ENCODE measurements at regions not wholly inside any gene's neighbourhood (a gene's known extent, or its start where the extent isn't known, plus 50 kb on each side); places are given as distances from the start of the nearest gene placed in this dataset.
A peak's percentile ranks its signal among the peaks of the same experiment; 100 is the strongest.

- Histone ChIP-seq H3K27me3 (replicated peaks; ENCODE audit: insufficient read depth, low read depth, low read length, poor library complexity) (peaks cover 12% of the 10 kb centered on the region), H3K4me3 (ENCODE audit: low read depth, low read length, poor library complexity, severe bottlenecking) (no peak overlapping the region), H3K9me3 (ENCODE audit: low read depth, low read length, poor library complexity, severe bottlenecking) (no peaks in the 10 kb centered on the region), H3K4me1 (ENCODE audit: insufficient read depth, low read length, poor library complexity, severe bottlenecking) (no peaks in the 10 kb centered on the region), H3K27ac (ENCODE audit: low read depth, low read length, poor library complexity, severe bottlenecking) (no peak overlapping the region), H3K36me3 (ENCODE audit: insufficient read depth, low read length, poor library complexity, severe bottlenecking) (no peaks in the 10 kb centered on the region)
- ChIA-PET POLR2A (ENCODE audit: low non-redundant PET) (no interaction called here), CTCF (no interaction called here)
- peak; percentile 15 for DNase-seq (ENCODE audit: low spot score)
- no TSS peak for BruUV-seq (replicated peaks)
- no peak for TF ChIP-seq CTCF (conservative IDR thresholded peaks at IDR 0.05; ENCODE audit: low read depth, low read length)
- TF ChIP-seq EZH2 (IDR thresholded peaks at IDR 0.05; ENCODE audit: borderline replicate concordance, low read depth, low read length, poor library complexity, severe bottlenecking), result no peak
- intact Hi-C loops (cut with micrococcal nuclease; ENCODE audit: unreplicated experiment), result no loop called here
Measured at GRCh38 chr1:81453971-81454370, 346.8 kb upstream of the ADGRL2 start.

GRCh38 chr1:81453367-81453703, 347.4 kb upstream of the ADGRL2 start:
- TF ChIP-seq EZH2 (IDR thresholded peaks at IDR 0.05; ENCODE audit: borderline replicate concordance, low read depth, low read length, poor library complexity, severe bottlenecking) (no peak), CTCF (conservative IDR thresholded peaks at IDR 0.05; ENCODE audit: low read depth, low read length) (no peak)
- no TSS peak for BruUV-seq (replicated peaks)
- intact Hi-C loops (cut with micrococcal nuclease; ENCODE audit: unreplicated experiment), result no loop called here
- H3K9me3 ChIP-seq (ENCODE audit: low read depth, low read length, poor library complexity, severe bottlenecking), result no peaks in the 10 kb centered on the region
- H3K27ac ChIP-seq (ENCODE audit: low read depth, low read length, poor library complexity, severe bottlenecking), result no peak overlapping the region
- peaks cover 12% of the 10 kb centered on the region for H3K27me3 ChIP-seq (replicated peaks; ENCODE audit: insufficient read depth, low read depth, low read length, poor library complexity)
- POLR2A ChIA-PET (ENCODE audit: low non-redundant PET), result no interaction called here
- CTCF ChIA-PET, result no interaction called here
- no peak for DNase-seq (ENCODE audit: low spot score)
- H3K4me3 ChIP-seq (ENCODE audit: low read depth, low read length, poor library complexity, severe bottlenecking), result no peak overlapping the region
- H3K36me3 ChIP-seq (ENCODE audit: insufficient read depth, low read length, poor library complexity, severe bottlenecking), result no peaks in the 10 kb centered on the region
- H3K4me1 ChIP-seq (ENCODE audit: insufficient read depth, low read length, poor library complexity, severe bottlenecking), result no peaks in the 10 kb centered on the region

GRCh38 chr1:81452693-81453366, 347.9 kb upstream of the ADGRL2 start:
- no peak overlapping the region for H3K27ac ChIP-seq (ENCODE audit: low read depth, low read length, poor library complexity, severe bottlenecking)
- no peaks in the 10 kb centered on the region for H3K36me3 ChIP-seq (ENCODE audit: insufficient read depth, low read length, poor library complexity, severe bottlenecking)
- TF ChIP-seq EZH2 (IDR thresholded peaks at IDR 0.05; ENCODE audit: borderline replicate concordance, low read depth, low read length, poor library complexity, severe bottlenecking) (no peak), CTCF (conservative IDR thresholded peaks at IDR 0.05; ENCODE audit: low read depth, low read length) (no peak)
- ChIA-PET CTCF (no interaction called here), POLR2A (ENCODE audit: low non-redundant PET) (no interaction called here)
- intact Hi-C loops (cut with micrococcal nuclease; ENCODE audit: unreplicated experiment), result no loop called here
- peaks cover 12% of the 10 kb centered on the region for H3K27me3 ChIP-seq (replicated peaks; ENCODE audit: insufficient read depth, low read depth, low read length, poor library complexity)
- no TSS peak for BruUV-seq (replicated peaks)
- no peak overlapping the region for H3K4me3 ChIP-seq (ENCODE audit: low read depth, low read length, poor library complexity, severe bottlenecking)
- no peak for DNase-seq (ENCODE audit: low spot score)
- no peaks in the 10 kb centered on the region for H3K9me3 ChIP-seq (ENCODE audit: low read depth, low read length, poor library complexity, severe bottlenecking)
- H3K4me1 ChIP-seq (ENCODE audit: insufficient read depth, low read length, poor library complexity, severe bottlenecking), result no peaks in the 10 kb centered on the region

All from A673 (cell line).